ENCODE measurements at regions not wholly inside any gene's neighbourhood (a gene's known extent, or its start where the extent isn't known, plus 50 kb on each side); places are given as distances from the start of the nearest gene placed in this dataset.

GRCh38 chr13:59340151-59340550, 823.6 kb downstream of the DIAPH3 start:
- ChIA-PET CTCF (no interaction called here), SMC1A (ENCODE audit: uncharacterized antibody, unreplicated experiment) (no interaction called here), RAD21 (ENCODE audit: unreplicated experiment) (no interaction called here), POLR2A (no interaction called here)
- no peak for ATAC-seq
- Histone ChIP-seq H3K9me3 (replicated peaks; ENCODE audit: control insufficient read depth, insufficient read depth, low read length) (no peaks in the 10 kb centered on the region), H4K20me1 (ENCODE audit: control insufficient read depth, insufficient read depth) (no peaks in the 10 kb centered on the region), H3K27me3 (replicated peaks in 1 of 2; ENCODE audit: control insufficient read depth in 2 of 2, insufficient read depth in 2 of 2, low read length in 1 of 2) (no peaks in the 10 kb centered on the region), H3K4me2 (ENCODE audit: control insufficient read depth, insufficient read depth) (no peak overlapping the region), H3K4me3 (no peak overlapping the region), H3K9ac (ENCODE audit: control insufficient read depth, insufficient read depth, low read length) (no peak overlapping the region), H3K27ac (ENCODE audit: control insufficient read depth, insufficient read depth) (no peak overlapping the region), H3K4me1 (ENCODE audit: control insufficient read depth, insufficient read depth, low read length) (no peaks in the 10 kb centered on the region), H3K36me3 (ENCODE audit: control insufficient read depth in 2 of 2, insufficient read depth in 2 of 2, low read length in 1 of 2) (no peaks in the 10 kb centered on the region), H3K79me2 (ENCODE audit: control insufficient read depth, insufficient read depth, low read length) (no peaks in the 10 kb centered on the region), H2AFZ (ENCODE audit: control insufficient read depth, low read depth, low read length) (no peak overlapping the region)
- no peak for TF ChIP-seq NRF1 (conservative IDR thresholded peaks at IDR 0.05; ENCODE audit: low read depth, low read length)
- TF ChIP-seq PRDM15 (CRISPR knock-in tag; IDR thresholded peaks at IDR 0.05), result no peak
- TF ChIP-seq NR2F1 (conservative IDR thresholded peaks at IDR 0.05), result no peak
- no peak for TF ChIP-seq ATF3 (IDR thresholded peaks at IDR 0.05; ENCODE audit: borderline replicate concordance, extremely low read depth, low read depth, low read length)
- no peak for TF ChIP-seq KDM1A (IDR thresholded peaks at IDR 0.05; ENCODE audit: borderline replicate concordance)
- TF ChIP-seq SUZ12 (IDR thresholded peaks at IDR 0.05; ENCODE audit: unreplicated experiment), result no peak
- TF ChIP-seq BACH1 (IDR thresholded peaks at IDR 0.05; ENCODE audit: borderline replicate concordance), result no peak
- BruUV-seq (replicated peaks), result no TSS peak
- WGBS (ENCODE audit: insufficient coverage, insufficient replicate concordance, low lambda C conversion rate, missing lambda C conversion rate), result 28% methylated on average over 5 of the region's 5 CpGs
- in situ Hi-C loops (cut with MboI) (no loop called here), intact Hi-C loops (cut with micrococcal nuclease; ENCODE audit: unreplicated experiment) (no loop called here)
- no peak for DNase-seq (ENCODE audit: low read depth, low spot score)
- no peak for FAIRE-seq
